IPS DF 19.7 (cell line): ENCODE measurements at regions not wholly inside any gene's neighbourhood (a gene's known extent, or its start where the extent isn't known, plus 50 kb on each side); places are given as distances from the start of the nearest gene placed in this dataset.
A peak's percentile ranks its signal among the peaks of the same experiment; 100 is the strongest.

Source experiments
- DNase-seq: peaks from one replicate; pipeline ENCODE4 v3.0.0-alpha.2; 2013; ENCODE audit warnings: low read depth, low spot score

DNA sequence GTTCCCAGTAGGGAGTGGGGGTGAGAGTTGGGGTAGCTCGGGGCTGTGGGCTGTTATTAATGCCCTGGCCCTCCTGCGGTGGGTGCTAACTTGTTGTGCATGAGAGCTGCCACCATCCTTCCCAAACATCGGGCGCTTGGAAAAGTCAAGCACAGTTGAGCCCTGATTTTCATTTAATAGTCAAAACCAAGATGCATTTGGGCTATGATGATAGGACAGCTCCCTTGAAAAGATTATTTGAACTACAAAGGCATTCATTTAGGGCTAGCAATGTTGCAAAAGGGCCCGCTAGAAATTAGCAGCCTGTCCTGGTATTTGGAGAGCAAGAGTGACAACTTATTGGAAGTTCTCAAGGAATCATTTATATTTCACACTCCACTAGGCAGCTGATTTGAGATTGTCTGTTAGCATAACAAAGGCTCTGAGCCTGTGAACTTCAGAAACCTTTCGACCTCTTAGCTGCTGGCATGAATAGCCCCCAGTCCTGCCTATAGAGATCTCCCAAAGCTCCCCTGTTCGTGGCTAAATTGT, 128.2 kb upstream of the TMEM161B start:
- DNase-seq = no peak

DNA sequence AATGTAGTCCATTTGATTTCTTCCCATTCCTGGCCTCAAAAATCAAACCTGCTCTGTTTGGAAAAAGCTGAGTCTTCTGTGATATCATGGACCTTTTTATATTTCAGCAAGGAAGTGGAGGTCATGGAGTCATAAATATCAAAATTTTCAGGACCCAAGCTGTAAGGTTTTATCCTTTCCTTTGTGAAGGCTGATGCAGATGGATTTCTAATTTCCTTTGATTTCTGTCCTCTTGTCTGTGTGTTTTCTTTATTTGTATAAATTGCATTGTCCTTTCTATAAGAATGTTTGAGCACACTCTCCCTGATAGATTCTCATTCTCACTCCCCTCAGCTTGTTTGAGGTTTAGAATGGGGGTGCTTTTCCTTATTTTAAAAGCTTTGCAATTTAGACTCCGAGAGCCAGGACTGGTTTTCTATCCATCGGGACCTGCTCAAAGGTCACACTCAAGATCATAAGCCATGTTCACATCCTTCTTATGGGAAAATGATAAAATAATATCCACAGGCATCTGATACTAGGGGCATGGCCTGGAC, 127.4 kb upstream of the TMEM161B start:
- no peak for DNase-seq

DNA sequence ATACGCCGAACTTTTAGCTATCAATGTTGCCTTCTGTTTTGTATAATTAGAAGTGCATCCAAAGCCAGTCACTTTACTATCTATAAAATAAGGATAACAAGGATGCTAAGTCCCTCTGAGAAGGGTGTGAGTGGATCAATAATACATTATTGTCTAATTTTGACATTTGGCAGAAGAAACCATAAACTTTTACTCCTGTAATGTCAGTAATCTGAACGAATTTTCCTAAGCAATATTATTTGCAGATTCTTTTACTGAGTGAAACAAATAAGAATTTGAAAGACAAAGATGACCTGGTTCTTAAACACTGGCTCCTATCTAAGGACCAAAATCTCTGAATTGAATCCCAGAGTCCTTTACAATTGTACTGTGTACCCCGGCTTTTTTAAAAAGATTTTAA, 126.6 kb upstream of the TMEM161B start:
- no peak for DNase-seq

DNA sequence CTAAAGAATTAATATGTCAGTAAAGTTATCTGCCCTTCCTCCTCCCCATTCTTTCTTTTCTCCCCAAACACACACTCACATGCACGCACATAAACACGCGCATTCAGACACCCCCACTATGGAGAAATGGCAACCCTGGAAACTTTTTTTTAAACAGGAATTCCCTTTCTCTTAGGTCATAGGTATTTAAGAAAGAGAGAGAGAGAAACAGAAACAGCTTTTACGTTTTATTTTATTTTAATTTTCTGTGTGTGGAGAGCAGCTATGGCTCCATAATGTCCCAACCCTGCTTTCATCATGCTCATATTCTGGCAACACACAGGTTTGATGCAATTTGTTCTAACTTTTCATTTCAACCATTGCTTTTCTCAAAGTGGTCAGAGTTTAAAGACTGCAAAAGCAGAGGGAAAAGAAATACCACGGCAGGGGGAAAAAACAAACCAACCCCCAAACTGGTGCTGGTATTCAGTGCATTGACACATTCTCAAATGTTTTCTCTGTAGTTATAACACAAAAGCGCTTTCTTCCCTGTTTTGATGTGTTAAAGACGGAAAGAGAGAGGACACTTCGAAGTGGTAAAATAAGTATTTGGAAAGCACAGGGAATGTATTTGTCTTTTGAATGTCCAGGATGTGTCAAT, 126.0 kb upstream of the TMEM161B start:
- no peak for DNase-seq

DNA sequence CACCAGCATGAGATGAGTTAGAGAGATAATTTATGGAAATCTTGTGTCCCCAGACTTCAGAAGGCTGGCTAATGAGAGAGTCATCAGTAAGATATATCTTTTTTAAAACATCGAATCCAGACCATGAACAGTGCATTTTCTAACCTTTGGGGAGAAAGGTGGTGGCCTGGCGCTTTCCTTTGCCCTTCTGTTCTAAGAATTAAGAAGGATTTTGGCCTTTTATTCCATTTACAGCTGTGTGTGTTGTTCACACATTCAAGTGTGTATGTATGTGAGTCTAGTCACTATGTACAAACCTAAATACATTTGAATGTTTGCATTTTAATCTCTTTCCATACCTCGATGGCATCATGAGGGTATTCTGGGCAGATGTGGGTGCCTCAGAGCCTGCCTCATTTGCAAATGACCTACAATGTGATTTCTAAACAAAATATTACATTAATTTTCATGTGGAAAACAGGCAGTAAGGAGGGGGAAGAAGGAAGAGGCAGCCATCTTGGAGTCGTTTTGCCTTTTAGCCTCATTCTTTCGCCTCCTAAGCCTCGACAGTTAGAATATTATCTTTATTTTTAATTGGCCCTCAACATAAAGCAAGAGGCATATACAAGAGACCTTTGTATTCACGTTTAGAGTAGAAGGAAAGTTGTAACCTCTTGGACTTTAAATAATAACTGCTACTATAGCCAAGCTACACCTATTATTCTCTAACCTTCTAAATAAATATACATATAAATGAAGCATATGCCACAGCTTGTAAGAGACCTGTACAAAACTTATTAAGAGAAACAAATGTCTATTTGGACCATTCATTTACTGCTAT, 125.3 kb upstream of the TMEM161B start:
- DNase-seq = no peak

DNA sequence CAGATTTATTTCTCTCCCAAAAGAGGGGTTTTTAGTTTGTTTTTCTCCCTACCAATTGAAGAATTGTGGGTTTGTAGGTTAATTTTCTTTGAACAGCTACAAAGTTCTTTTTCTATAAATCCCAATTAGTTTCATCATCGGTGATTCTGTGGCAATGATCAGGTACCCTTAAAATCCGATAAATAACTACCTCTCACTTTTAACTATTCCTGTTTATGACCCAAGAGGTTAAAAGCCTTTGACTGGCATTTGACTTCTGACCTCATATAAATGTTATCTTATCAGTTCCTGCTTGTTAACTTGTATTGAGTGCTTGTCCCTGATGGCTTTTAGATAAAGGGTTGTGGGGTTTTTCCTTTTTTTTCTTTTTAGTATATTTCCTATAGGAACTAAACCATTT, 124.4 kb upstream of the TMEM161B start:
- DNase-seq = no peak

DNA sequence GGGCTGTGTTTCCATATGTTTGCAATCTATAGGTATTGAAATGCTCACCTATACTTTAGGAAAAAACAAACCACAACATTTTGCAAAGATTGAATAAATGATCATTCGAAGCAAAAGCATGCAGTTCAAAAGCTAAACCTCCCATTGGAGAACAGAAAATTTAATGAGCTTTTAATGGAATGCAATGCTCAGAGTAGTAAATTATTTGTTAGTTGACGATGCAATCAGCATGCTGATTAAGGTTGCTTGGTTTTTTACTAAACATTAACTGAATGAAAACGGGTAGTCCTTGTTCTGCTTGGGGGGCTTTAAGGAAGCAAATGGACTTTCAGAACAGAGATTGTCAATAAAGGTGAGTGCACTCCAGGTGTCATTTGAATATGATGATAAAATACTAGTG, 123.3 kb upstream of the TMEM161B start:
- no peak for DNase-seq

DNA sequence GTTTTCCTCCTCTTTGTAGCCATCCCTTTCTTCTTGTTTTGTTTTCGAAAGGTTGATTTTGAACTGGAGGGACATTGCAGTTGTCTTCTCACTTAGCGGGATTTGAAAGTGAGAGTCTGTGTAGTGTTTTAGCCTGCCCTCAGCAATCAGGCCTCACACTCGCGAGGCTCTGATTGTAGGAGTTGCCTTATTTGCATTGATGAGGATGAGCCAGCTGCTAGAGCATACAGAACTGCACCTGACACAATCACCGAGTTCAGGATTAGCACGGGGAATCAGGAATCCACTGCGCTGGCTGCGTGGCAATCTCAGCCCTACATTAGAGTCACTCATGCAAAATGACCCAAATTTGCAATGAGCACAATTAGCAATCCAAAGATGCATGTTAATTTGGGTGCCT, 122.5 kb upstream of the TMEM161B start:
- DNase-seq = no peak

DNA sequence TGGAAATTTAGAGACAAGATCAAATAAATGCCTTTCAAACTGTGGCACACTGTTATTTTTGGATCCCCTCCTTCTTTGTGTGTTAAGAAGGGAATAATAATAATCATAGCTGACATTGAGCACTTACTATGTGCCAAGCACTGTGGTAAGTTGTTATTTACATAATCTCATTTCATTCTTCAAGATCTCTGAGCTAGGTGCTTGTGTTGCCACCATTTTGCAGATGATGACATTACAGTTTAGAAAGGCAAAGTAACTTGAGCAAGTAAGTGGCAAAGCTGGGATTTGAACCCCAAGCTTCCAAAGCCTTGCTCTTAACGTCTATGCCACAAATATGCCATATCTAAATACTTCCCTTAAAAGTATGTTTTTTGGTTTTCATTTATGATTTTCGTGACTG, 121.8 kb upstream of the TMEM161B start:
- no peak for DNase-seq

DNA sequence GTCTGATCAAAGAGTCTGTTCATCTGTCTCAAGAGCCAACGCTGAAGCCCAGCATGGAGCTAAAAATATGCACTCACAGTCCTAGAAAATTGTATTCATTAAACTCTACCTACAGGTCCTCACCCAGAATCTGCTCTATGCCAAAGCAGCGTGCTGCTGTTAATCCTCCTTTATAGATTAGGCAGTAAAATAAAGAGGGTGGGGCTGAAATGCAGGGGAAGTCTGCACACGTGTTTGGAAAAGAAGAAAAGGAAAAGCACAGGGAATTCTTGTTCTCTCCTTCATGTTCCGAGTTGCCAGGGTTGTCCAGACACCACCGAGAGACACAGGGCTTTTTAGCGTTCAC, 121.4 kb upstream of the TMEM161B start:
- no peak for DNase-seq

DNA sequence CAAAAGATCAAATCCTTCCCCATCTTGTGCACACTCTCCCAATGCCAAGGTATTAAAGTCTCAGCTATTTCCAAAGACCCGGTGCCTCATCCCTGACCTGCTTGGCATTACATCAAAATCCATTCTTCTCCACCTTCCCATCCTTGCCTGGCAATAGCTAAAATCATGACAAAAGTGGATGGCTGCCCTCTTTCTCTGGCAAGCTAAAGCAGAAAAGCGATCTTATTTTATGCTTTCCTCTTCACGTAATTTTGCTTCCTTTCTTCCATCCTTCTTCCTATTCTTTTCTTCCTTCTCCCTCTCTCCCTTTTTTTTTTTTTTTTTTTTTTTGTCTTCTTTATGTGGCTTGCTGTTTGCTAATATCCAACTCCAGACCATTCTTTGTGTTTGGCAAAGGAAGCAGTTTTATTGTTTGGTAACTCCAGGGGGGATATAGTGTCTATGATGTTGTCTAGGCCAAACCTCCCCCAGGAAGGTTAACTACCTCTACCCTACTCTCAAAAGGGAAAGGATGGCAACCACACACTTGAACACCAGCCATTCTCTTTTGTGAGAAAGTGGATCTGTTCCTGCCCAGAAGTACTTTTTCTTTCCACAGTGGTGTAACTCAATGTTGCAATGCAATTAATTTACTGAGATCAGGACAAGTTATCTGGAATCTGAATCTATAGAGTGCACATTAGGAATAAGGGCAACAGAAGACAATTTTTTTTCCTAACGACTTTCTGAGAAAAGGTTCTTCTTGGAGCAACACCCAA, 120.9 kb upstream of the TMEM161B start:
- no peak for DNase-seq

DNA sequence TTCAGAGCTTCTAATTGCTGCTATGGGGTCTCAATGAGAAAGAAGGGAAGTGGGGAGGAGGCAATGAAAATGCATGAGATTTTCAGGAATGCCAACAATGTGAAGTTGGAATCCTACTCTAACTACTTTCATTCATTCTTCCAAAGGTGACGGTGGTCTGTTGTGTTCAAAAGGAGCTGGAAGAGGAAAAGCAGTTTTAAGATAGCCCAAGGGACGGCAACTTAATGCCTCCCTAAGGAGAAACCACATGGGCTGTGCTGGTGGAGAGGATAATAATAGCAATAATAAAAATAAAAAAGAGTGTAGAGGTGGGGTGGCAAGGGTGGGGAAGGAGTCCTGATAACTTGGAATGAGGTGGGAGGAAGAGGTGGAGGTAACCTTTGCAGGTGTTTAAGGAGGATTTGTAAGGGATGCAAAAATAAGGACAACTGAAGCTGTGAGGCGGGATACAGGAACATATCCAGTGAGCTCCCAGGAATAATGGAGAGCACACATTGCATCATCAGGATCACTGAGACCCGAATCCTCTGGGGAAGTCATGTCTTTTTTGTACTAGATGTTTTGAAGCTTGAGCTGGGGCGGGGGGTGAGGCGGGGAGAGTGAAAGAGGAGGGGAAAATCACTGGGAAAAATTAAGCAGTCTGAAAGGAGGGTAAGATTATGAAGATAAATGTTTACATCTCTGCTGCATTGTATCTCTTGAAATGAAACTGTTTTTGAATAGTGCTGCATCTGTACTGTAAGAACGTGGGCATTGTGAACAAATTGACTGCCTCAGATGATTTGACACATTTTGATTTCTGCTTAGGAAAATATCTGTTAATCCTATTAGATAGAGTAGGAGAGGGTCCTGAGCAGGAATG, 120.1 kb upstream of the TMEM161B start:
- peak; percentile 86 for DNase-seq

DNA sequence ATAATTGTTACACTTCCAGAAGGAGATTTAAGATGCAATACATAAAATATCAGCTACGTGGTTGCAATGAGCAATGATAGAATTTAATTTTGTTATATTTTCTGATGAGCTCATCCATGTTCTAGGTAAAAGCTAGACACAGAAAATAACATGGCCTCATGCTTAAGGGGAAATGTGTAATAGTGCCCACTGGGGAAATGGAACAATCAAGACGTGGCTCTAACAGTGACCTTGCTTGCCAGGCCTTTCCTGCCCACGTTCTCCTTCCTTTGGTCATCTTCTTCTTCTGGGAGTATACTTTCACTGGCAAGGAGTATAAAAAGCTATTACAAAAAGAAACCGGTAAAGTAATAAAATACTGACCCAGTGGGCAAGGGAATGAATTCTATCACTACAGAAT, 116.2 kb upstream of the TMEM161B start:
- DNase-seq = no peak

DNA sequence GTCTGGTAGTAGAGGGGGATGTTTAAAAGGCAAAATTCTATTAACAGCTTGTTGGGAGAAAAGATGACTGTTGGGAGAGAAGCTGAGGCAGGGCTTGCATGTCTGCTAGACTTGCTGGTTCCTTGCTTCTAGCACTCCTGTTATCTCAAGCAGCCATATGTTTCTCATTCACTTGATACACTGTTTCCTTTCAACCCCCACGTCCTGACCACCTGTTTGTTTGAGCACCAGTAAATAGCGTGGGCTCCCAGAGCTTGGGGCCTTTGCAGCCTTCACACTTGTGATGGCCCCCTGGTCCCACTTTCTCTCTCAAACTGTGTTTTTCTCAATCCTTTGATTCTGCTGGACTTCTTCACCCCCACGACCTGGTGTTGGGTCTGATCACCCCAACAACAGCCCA, 111.7 kb upstream of the TMEM161B start:
- DNase-seq = no peak

DNA sequence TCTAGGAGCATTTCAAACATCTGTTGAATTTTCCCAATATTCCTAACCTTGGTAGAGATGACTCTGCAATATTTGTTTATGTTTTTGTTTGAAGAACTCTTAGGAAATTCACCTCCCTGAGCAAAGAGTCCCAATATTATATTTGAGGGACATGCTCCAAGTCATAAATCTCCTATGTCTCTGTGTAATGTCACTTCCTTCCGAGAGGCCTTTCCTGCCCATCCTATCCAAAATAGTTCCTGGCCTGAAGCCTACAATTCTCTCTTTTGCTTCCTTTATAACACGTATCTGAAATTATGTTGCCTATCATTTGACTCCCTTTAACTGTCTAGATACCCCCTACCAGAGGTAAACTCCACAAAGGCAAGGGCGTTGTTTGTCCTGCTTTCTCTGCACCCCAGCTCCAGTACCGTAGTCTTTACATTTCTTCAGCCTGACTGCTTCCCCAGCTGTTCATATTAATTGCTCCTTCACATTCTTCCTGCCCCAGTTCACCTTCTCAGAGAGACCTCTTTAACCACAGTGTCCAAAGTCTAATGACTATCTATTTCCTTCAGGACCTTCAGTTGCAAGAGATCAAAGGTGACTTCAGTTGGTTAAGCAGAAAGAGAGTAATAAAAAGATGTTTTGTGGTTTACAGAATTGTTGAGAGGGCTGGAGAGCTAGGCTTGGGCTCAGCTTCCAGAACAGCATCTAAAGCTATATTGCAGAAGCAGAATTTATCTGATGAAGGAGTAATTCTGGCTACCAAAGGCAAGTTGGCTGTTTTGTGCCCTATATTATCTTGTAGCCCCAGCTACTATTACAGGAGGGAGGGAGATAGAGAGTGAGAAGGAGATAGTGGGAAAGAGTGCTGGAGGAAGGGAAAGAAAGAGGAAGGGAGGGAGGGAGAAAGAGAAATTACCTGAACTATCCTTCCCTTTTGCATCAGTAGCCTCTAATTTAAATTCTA, 109.3 kb upstream of the TMEM161B start:
- DNase-seq = no peak

DNA sequence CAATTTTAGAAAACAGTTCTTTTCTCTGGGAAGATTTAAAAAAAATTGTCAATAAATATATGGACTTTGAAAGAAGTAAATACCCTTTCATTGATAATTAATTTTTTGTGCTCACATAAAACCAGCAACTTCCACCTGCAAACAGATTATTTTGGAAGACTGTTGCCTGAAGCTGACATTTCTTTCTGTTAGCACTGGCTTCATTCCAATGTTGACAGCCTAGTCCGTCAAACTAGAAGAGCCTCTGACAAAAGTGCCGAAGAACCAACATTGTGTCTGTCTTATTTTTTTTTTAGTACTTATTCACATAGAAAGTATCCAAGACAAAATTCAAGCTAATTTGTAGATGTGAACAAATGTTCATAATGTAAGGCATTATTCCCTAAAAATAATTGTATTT, 108.6 kb upstream of the TMEM161B start:
- DNase-seq = no peak

DNA sequence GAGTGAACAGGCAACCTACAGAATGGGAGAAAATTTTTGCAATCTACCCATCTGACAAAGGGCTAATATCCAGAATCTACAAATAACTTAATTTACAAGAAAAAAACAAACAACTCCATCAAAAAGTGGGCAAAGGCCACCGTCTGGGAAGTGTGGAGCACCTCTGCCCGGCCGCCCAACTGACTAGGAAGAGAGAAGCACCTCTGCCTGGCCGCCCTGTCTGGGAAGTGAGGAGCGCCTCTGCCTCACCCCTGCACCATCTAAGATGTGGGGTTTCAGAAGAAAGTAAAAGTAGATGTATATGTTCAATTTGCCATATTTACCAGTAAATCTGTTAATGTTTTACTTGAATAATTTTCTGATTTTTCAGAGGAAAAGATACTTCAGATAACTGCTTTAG, 108.1 kb upstream of the TMEM161B start:
- DNase-seq = no peak

DNA sequence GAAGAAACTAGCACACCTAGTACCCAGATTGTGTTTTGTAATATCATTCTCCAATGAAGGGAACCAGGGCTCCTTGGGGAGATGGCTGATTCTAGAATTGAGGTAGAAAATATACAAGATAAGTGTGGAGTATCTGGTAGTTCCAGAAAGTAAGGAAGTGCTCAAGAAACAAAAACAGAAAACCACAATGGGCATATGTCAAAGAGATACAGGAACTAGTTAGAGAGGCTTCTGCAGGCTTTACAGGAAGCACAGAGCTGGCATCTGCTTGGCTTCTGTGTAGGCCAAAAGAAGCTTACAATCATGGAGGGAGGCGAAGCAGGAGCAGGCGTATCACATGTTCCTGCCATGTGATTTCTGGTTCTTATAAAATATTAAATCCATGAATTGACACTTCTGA, 105.7 kb upstream of the TMEM161B start:
- DNase-seq = no peak

DNA sequence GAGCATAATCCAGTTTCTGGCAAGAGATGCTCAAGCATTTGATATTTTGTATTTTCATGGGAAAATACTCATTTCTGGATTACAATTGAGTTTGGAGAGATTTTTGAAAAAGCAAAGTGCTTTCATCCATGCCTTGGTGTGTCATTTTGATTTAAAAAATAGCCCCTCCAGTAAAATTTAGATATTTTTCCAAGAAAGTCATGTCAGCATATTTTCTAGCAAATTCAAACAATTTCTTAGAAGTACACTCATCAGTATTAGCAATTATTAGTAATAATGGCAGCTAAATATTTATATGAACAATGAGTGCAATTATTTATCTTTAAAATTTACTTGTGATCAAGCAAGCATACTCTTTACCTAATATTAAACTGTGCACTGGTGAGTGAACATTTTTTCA, 102.2 kb upstream of the TMEM161B start:
- no peak for DNase-seq

DNA sequence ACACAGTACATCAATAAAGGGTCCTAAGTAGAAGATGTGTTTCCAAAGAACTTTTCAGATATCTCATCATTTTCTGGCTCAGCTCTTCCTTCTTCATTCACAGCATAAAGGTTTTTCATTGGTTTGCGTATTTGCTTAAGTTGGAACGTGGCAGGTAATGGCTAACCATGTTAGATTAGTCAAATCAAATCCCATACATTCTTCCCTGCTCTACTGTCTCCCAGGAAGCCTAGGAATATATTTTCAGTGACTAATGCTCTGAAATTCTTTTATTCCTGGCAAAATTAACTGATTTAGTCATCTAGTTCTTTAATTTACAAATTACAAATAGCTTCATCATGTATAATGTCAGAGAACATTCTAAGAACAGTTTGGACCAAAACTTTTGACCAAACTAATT, 99.6 kb upstream of the TMEM161B start:
- DNase-seq = no peak
